ENCODE measurements at regions not wholly inside any gene's neighbourhood (a gene's known extent, or its start where the extent isn't known, plus 50 kb on each side); places are given as distances from the start of the nearest gene placed in this dataset.

DNA sequence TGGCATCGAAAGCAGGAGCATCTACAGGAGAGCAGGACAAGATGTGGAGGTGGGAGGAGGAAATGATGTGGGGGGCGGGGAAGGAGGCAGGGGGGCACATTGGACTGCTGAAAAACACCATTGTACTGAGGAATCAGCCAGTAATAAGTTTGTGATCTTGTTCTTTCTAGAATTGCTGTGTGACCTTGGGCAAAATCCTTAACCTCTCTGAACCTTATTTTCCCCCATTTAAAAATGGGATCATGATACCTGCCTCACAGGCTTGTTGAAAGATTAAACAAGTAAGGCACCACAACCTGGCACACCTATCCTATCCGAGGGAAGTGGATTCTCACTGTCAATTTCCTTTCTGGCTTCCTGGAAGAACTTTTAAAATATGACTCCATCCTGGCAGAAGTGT, 56.9 kb upstream of the ARRDC4 start:
- TF ChIP-seq CTCF (IDR thresholded peaks at IDR 0.05; ENCODE audit: borderline replicate concordance, insufficient read depth, low read depth, low read length), result no peak
- H3K4me3 ChIP-seq (ENCODE audit: low read depth, low read length), result no peak overlapping the region

- TF ChIP-seq CTCF (IDR thresholded peaks at IDR 0.05; ENCODE audit: borderline replicate concordance, insufficient read depth, low read depth, low read length), result peak; percentile 29; the same call in 1 of the 2 replicates
- H3K4me3 ChIP-seq (ENCODE audit: low read depth, low read length), result no peak overlapping the region
These were observed 56.4 kb upstream of the ARRDC4 start for GRCh38 chr15:97903971-97904572.

DNA sequence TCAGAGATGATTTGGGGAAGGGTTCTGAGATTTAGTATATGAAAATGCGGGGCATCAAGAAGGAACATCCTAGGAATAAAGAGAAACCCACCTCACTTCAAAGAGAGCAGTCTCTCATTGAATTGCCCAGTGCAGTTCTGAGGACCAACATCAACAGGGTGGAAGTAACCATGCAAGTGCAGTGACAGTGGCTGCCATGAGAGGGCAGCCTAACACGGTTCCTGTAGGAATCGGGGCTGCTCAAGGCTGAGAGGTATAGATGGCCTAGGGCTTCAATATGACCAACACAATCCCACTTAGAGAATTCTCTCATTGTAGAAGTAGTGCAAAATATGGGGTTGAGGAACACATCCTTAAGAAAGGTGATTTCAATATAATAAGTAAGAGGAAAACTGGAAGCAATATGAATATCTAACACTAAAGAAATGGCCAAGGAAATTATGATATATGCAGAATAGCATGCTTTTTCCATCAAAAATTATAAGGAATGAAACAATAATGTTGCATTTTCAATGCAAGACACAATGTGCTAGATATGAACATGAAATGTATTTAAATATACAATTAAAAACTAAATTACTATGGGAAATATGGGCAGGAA, 51.1 kb upstream of the ARRDC4 start:
- no peak overlapping the region for H3K4me3 ChIP-seq (ENCODE audit: low read depth, low read length)
- TF ChIP-seq CTCF (IDR thresholded peaks at IDR 0.05; ENCODE audit: borderline replicate concordance, insufficient read depth, low read depth, low read length), result peak; percentile 84
